ENCODE measurements at regions not wholly inside any gene's neighbourhood (a gene's known extent, or its start where the extent isn't known, plus 50 kb on each side); places are given as distances from the start of the nearest gene placed in this dataset.

GRCh38 chr6:50145125-50145524, 95.4 kb upstream of the DEFB112 start:
- H3K9me3 Mint-ChIP-seq (ENCODE audit: insufficient read depth): no peaks in the 10 kb centered on the region
- no peaks in the 10 kb centered on the region for H3K36me3 Mint-ChIP-seq (ENCODE audit: low read depth)
- no peak overlapping the region for H3K4me3 Mint-ChIP-seq
- POLR2A ChIA-PET: no interaction called here
- no peak overlapping the region for H3K27ac Mint-ChIP-seq
- ATAC-seq: no peak
- CTCF ChIA-PET: no interaction called here
- H3K4me1 Mint-ChIP-seq (ENCODE audit: low read depth): no peaks in the 10 kb centered on the region
- DNase-seq: no peak
- no peaks in the 10 kb centered on the region for H3K27me3 Mint-ChIP-seq (ENCODE audit: low read depth)

DNA sequence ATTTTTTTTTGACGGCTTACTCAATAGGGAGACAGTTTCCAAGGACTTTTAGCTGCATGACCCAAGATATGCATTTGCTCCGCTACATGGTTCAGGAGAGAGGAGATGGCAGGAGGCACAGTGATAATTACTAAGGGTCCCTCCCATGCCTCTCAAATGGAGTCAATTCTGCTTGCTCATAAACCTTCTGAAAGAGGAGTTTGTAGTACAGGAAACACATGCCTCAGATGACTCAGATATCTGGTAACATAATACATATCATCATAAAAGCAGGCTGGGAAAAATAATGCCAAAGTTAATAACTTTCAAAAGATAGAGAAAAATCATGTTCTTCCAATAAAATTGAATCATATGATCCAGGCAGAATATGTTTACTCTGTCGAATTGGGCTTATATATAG, 97.6 kb upstream of the DEFB112 start:
- H3K4me1 Mint-ChIP-seq (ENCODE audit: low read depth): no peaks in the 10 kb centered on the region

DNA sequence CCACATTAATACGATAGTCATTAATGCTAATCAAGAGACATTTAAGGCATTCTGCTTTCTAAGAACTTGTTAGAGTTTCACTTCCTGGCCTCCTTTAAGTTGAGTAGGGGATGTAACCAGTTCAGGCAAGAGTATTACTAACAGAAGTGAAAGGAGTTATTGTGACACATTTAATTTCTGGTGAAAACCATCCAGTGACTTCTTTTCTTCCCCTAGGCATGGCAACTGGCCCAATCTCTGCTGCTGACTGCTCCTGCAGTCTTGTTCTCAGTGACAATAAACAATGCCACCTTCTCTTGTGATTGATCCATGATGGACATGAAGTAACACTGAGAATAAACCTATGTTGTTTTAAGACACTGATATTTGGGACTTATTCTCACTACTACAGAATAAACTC, 130.9 kb upstream of the DEFB112 start:
- no peak for DNase-seq
- Mint-ChIP-seq H3K27me3 (ENCODE audit: low read depth) (no peaks in the 10 kb centered on the region), H3K9me3 (ENCODE audit: insufficient read depth) (peaks cover 4% of the 10 kb centered on the region), H3K4me1 (ENCODE audit: low read depth) (no peaks in the 10 kb centered on the region), H3K36me3 (ENCODE audit: low read depth) (no peaks in the 10 kb centered on the region), H3K27ac (no peak overlapping the region), H3K4me3 (no peak overlapping the region)
- CTCF ChIA-PET: no interaction called here
- POLR2A ChIA-PET: no interaction called here
- no peak for ATAC-seq

More for the DNA sequence above, 97.6 kb upstream of the DEFB112 start:
- ATAC-seq (no peak), DNase-seq (no peak)
- Mint-ChIP-seq H3K27me3 (ENCODE audit: low read depth) (no peaks in the 10 kb centered on the region), H3K27ac (no peak overlapping the region), H3K36me3 (ENCODE audit: low read depth) (no peaks in the 10 kb centered on the region), H3K4me3 (no peak overlapping the region), H3K9me3 (ENCODE audit: insufficient read depth) (no peaks in the 10 kb centered on the region)
- ChIA-PET POLR2A (no interaction called here), CTCF (no interaction called here)

GRCh38 chr6:50185006-50185405, 135.3 kb upstream of the DEFB112 start:
- no peaks in the 10 kb centered on the region for H3K36me3 Mint-ChIP-seq (ENCODE audit: low read depth)
- H3K9me3 Mint-ChIP-seq (ENCODE audit: insufficient read depth): peaks cover 4% of the 10 kb centered on the region
- ATAC-seq (no peak), DNase-seq (no peak)
- H3K27ac Mint-ChIP-seq: no peak overlapping the region
- no peaks in the 10 kb centered on the region for H3K27me3 Mint-ChIP-seq (ENCODE audit: low read depth)
- no peak overlapping the region for H3K4me3 Mint-ChIP-seq
- ChIA-PET CTCF (no interaction called here), POLR2A (no interaction called here)
- no peaks in the 10 kb centered on the region for H3K4me1 Mint-ChIP-seq (ENCODE audit: low read depth)

GRCh38 chr6:50187351-50187921, 137.7 kb upstream of the DEFB112 start:
- no peaks in the 10 kb centered on the region for H3K9me3 Mint-ChIP-seq (ENCODE audit: insufficient read depth)
- no peaks in the 10 kb centered on the region for H3K36me3 Mint-ChIP-seq (ENCODE audit: low read depth)
- no peaks in the 10 kb centered on the region for H3K27me3 Mint-ChIP-seq (ENCODE audit: low read depth)
- DNase-seq (no peak), ATAC-seq (no peak)
- no peaks in the 10 kb centered on the region for H3K4me1 Mint-ChIP-seq (ENCODE audit: low read depth)
- CTCF ChIA-PET: no interaction called here
- POLR2A ChIA-PET: no interaction called here
- no peak overlapping the region for H3K27ac Mint-ChIP-seq
- no peak overlapping the region for H3K4me3 Mint-ChIP-seq

DNA sequence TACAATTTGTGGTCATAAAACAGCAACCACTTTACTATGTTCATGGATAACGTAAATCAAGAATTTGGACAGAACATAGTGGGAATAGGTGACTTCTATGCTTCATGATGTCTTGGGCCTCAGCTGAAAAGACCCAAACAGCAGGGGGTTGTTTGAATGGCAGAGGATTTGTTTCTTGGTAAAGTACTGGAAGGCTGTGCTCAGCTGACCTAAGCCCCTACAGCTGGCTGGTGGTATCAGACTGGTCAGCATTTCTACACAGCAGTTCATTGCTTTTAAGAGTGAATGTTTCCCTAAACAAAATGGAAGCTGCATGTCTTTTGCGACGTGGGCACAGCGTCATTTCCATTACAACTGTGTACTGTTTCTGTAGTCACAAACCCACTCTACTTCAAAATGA, 148.5 kb upstream of the DEFB112 start:
- Mint-ChIP-seq H3K27me3 (ENCODE audit: low read depth) (no peaks in the 10 kb centered on the region), H3K27ac (no peak overlapping the region), H3K4me1 (ENCODE audit: low read depth) (no peaks in the 10 kb centered on the region), H3K4me3 (no peak overlapping the region), H3K36me3 (ENCODE audit: low read depth) (no peaks in the 10 kb centered on the region), H3K9me3 (ENCODE audit: insufficient read depth) (no peaks in the 10 kb centered on the region)
- ATAC-seq (no peak), DNase-seq (no peak)
- ChIA-PET POLR2A (no interaction called here), CTCF (no interaction called here)

DNA sequence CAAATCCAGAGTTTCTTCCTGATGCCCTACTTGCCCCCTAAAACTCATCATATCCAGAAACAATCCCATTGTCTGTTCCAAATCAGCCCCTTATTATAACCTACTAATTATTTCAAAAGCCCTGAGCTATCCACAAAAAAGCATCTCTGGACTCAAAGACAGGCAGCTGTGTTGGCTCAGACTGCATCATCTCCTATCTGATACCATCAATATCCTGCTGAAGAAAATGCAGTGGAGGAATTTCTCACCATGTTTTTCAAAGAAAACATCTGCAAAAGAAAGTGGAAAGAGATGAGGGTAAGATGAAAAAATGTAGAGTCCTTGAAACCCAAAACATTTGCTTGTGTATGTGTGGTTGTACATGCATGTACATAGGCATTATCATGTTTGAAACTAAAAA, 153.0 kb upstream of the DEFB112 start:
- Mint-ChIP-seq H3K4me3 (no peak overlapping the region), H3K27ac (no peak overlapping the region), H3K27me3 (ENCODE audit: low read depth) (no peaks in the 10 kb centered on the region), H3K4me1 (ENCODE audit: low read depth) (no peaks in the 10 kb centered on the region), H3K9me3 (ENCODE audit: insufficient read depth) (peaks cover 5% of the 10 kb centered on the region), H3K36me3 (ENCODE audit: low read depth) (no peaks in the 10 kb centered on the region)
- no peak for ATAC-seq
- ChIA-PET POLR2A (no interaction called here), CTCF (no interaction called here)
- DNase-seq: no peak

DNA sequence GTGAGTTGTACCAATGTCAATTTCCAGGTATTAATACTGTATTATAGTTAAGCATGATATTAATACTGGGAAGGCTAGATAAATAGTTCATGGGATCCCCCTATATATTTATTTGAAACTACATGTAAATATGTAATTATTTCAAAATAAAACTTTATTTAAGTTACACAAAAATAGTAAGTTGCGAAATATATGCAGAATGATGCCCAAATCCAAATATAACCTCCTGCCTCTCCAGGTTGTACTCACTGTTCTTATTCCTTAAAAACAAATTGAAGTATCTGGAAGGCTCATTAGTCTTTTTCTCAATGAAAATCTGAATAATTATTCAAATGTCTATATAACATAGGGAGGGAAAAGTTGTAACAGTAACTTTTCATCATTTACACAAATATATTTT, 161.9 kb upstream of the DEFB112 start:
- ATAC-seq: no peak
- peaks cover 6% of the 10 kb centered on the region for H3K9me3 Mint-ChIP-seq (ENCODE audit: insufficient read depth)
- POLR2A ChIA-PET: no interaction called here

DNA sequence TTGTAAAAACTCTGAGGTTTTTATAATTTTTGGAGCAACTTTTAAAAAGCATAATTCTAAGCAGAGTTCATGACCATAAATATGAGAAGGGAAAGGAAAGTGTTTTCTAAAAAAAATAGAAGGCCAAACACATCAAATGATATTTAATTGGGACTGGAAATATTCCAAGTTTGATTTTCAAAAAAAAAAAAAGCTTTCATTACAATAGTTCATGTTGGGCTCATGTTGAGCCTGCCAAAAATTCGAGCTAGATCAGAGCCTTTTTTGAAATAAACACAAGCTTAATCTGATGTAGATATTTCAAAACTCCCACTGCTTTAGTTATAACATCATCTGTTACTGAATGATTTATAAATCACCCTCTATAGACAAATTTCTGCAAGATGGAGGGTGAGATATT, 163.4 kb upstream of the DEFB112 start:
- ChIA-PET POLR2A (no interaction called here), CTCF (no interaction called here)
- peaks cover under 1% of the 10 kb centered on the region for H3K9me3 Mint-ChIP-seq (ENCODE audit: insufficient read depth)
- H3K36me3 Mint-ChIP-seq (ENCODE audit: low read depth): no peaks in the 10 kb centered on the region
- ATAC-seq (no peak), DNase-seq (no peak)
- H3K27ac Mint-ChIP-seq: no peak overlapping the region
- H3K27me3 Mint-ChIP-seq (ENCODE audit: low read depth): no peaks in the 10 kb centered on the region
- no peak overlapping the region for H3K4me3 Mint-ChIP-seq
- no peaks in the 10 kb centered on the region for H3K4me1 Mint-ChIP-seq (ENCODE audit: low read depth)

More for the DNA sequence above, 161.9 kb upstream of the DEFB112 start:
- no peak overlapping the region for H3K27ac Mint-ChIP-seq
- H3K36me3 Mint-ChIP-seq (ENCODE audit: low read depth): no peaks in the 10 kb centered on the region
- no peak for DNase-seq
- no peak overlapping the region for H3K4me3 Mint-ChIP-seq
- CTCF ChIA-PET: no interaction called here
- no peaks in the 10 kb centered on the region for H3K27me3 Mint-ChIP-seq (ENCODE audit: low read depth)
- H3K4me1 Mint-ChIP-seq (ENCODE audit: low read depth): no peaks in the 10 kb centered on the region

DNA sequence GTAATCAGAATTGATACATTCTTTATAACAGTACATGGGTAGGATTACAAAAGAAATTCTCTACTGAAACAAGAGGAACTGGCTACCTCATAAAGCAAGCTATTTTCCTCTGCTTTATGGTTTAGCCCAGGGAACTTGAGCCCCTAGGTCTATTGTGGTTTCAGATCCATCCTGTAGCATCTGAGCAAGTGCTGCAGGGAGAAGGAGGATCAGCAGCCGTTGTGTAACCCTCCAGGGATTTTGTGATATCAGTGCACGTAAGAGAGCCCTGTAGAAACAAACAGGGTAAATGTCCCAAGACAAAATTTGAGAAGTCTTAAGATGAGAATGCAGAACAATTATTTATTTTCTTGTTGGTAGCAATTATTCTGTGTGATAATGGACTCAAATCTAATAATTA, 165.2 kb upstream of the DEFB112 start:
- H3K27me3 Mint-ChIP-seq (ENCODE audit: low read depth): no peaks in the 10 kb centered on the region
- no peaks in the 10 kb centered on the region for H3K36me3 Mint-ChIP-seq (ENCODE audit: low read depth)
- ATAC-seq (no peak), DNase-seq (no peak)
- ChIA-PET CTCF (no interaction called here), POLR2A (no interaction called here)
- H3K4me1 Mint-ChIP-seq (ENCODE audit: low read depth): no peaks in the 10 kb centered on the region
- H3K27ac Mint-ChIP-seq: no peak overlapping the region
- no peaks in the 10 kb centered on the region for H3K9me3 Mint-ChIP-seq (ENCODE audit: insufficient read depth)
- no peak overlapping the region for H3K4me3 Mint-ChIP-seq

GRCh38 chr6:50217841-50218240, 168.1 kb upstream of the DEFB112 start:
- no peaks in the 10 kb centered on the region for H3K4me1 Mint-ChIP-seq (ENCODE audit: low read depth)
- POLR2A ChIA-PET: no interaction called here
- DNase-seq (no peak), ATAC-seq (no peak)
- H3K27me3 Mint-ChIP-seq (ENCODE audit: low read depth): no peaks in the 10 kb centered on the region
- CTCF ChIA-PET: no interaction called here
- H3K9me3 Mint-ChIP-seq (ENCODE audit: insufficient read depth): no peaks in the 10 kb centered on the region
- no peaks in the 10 kb centered on the region for H3K36me3 Mint-ChIP-seq (ENCODE audit: low read depth)
- H3K4me3 Mint-ChIP-seq: no peak overlapping the region
- H3K27ac Mint-ChIP-seq: no peak overlapping the region

DNA sequence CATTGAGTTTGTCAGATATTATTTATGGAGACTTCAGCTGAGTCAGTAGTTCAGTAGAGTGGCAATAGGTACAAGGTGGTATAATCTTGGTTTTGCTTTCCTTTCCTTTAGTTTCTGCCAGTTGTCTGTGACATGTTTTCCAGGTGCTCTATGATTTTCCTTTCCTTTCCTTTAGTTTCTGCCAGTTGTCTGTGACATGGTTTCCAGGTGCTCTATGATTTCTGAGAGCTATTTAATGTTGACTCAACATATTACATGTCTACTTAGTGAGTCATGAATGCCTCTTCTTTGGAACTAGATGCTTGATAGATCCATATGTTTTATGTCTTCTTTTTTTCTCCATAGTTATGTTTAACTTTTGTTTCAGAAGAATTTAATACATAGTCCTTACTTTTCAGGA, 186.4 kb upstream of the DEFB112 start:
- no peak overlapping the region for H3K27ac Mint-ChIP-seq
- CTCF ChIA-PET: no interaction called here
- H3K9me3 Mint-ChIP-seq (ENCODE audit: insufficient read depth): no peaks in the 10 kb centered on the region
- no peaks in the 10 kb centered on the region for H3K27me3 Mint-ChIP-seq (ENCODE audit: low read depth)
- POLR2A ChIA-PET: no interaction called here
- H3K4me3 Mint-ChIP-seq: no peak overlapping the region
- H3K4me1 Mint-ChIP-seq (ENCODE audit: low read depth): no peaks in the 10 kb centered on the region
- DNase-seq (no peak), ATAC-seq (no peak)
- H3K36me3 Mint-ChIP-seq (ENCODE audit: low read depth): no peaks in the 10 kb centered on the region

- no peak overlapping the region for H3K27ac Mint-ChIP-seq
- ATAC-seq (no peak), DNase-seq (no peak)
- POLR2A ChIA-PET: no interaction called here
- no peak overlapping the region for H3K4me3 Mint-ChIP-seq
- no peaks in the 10 kb centered on the region for H3K4me1 Mint-ChIP-seq (ENCODE audit: low read depth)
- H3K27me3 Mint-ChIP-seq (ENCODE audit: low read depth): no peaks in the 10 kb centered on the region
- CTCF ChIA-PET: no interaction called here
- H3K36me3 Mint-ChIP-seq (ENCODE audit: low read depth): no peaks in the 10 kb centered on the region
- H3K9me3 Mint-ChIP-seq (ENCODE audit: insufficient read depth): no peaks in the 10 kb centered on the region
These were observed 190.1 kb upstream of the DEFB112 start for GRCh38 chr6:50239853-50240252.
